GM19035 (cell line): ENCODE measurements at regions not wholly inside any gene's neighbourhood (a gene's known extent, or its start where the extent isn't known, plus 50 kb on each side); places are given as distances from the start of the nearest gene placed in this dataset.

Experiments used
- ATAC-seq: cut with Tn5 transposase; IDR thresholded peaks from one replicate; pipeline ENCODE4 v1.9.1; 2021; ENCODE audit not compliant: unreplicated experiment

- no peak for ATAC-seq
Observed at GRCh38 chr2:38427936-38428335, 50.9 kb upstream of the ATL2 start.

DNA sequence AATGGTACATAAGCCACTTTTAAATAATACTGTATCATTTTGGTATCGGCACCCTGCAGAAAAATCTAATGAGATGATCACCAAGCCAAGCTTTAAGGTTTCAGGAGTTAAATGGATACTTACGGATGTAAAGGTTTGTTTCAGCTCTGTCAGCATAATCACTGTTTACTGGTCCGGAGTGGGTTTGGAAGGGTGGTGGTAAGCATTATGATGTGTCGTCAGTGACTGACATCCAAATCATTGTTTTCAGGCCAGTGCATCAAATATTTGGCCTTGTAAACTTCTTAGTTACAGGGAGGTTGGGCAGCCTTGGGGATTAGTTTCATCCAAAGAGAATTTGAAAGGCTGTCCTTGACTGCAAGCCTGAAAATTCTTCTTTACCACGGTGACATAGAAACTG lies 50.0 kb upstream of the ATL2 start:
- no peak for ATAC-seq
